Colon (tissue), 2 donors: ENCODE measurements at regions not wholly inside any gene's neighbourhood (a gene's known extent, or its start where the extent isn't known, plus 50 kb on each side); places are given as distances from the start of the nearest gene placed in this dataset.
"Not testable (repeated sequence)": the region's sequence is repeated elsewhere in the genome, so short reads cannot be mapped to it uniquely, and the experiment has no call there.

Source experiments
- FAIRE-seq: peaks from 2 replicates; lab custom pipeline; 2012; peaks lifted over from hg19 to GRCh38; lab: Jason Lieb, UNC
- donor health status: control.
- donor health status: control.

DNA sequence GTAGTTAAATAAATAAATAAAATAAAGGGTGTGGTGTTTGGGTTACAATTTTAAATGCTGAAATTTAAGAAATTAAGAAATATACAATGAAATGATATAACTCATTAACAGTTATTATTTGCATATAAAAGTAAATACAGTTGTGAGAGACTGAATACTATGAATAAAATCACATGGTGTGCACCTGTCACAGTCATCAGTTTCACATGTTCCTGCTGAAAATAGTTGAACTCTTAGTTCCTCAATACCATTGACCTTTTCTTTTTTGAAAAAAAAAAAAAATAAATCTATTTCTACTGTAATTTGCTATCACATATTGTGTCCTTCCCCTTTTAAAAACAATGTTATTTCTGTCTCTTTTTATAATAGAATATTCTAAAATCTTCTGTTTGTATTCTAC is 130.9 kb upstream of the CHD1 start:
- FAIRE-seq, result peak; percentile 57

DNA sequence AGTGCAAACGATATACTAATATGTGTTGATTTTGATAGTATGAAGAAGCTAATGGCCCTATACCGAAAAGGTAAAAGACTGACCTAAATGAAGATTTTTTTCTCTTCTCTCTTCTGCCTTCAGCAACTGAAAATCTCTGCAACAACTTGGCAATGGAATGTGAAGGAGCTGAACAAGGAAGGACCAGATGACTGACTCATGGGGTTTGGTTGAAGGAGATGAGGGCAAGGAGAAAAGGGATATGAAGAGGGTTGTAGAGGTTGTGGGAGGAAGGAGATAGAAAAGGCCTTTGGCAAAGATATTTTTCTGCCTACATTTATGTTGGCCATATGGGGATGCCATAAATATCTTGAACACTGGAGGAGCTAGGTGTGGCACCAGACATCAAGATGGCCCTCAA is 129.7 kb upstream of the CHD1 start:
- FAIRE-seq, result no peak

DNA sequence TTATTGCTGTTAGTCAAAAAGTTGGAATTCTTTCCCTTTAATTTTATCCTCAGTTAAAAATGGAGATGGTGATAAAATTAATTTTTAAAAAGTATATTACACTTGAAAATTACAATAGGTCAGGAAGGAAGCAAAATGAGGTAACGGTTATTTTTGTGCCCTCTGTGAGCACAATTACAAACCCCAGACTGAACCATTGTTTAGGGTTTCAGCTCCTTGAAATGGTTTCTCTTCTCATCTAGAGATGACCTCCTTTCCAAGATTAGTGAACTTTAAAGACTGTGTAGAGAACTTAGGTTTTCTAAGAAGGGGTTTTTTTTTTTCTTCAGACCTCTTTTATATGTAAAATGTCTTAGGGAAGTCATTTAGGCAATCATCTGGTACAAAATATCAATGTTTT is 126.2 kb upstream of the CHD1 start:
- no peak for FAIRE-seq

DNA sequence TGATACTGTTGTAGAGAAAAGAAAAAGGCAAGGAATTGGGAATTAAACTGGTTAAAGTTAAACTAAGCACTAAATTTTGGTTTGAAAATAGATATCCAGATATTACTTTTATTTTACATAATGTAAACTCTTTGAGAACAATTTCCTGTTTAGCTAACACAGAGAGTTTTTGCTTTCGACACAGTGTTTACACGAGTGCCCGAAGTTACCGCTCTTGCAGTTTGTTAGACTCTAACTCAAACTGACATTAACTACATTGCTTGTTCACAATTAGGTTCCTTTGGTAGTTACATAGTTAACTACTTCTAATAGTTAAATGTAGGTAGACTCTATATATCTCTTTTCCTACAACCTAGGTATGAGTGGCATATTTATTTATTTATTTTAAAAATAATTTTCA is 117.1 kb upstream of the CHD1 start:
- no peak for FAIRE-seq

DNA sequence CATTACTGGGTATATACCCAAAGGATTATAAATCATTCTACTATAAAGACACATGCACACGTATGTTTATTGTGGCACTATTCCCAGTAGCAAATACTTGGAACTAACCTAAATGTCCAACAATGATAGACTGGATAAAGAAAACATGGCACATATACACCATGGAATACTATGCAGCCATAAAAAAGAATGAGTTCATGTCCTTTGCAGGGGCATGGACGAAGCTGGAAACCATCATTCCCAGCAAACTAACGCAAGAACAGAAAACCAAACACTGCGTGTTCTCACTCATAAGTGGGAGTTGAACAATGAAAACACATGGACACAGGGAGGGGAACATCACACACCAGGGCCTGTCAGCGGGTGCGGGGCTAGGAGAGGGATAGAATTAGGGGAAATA is 114.5 kb upstream of the CHD1 start:
- FAIRE-seq, result not testable (repeated sequence)

DNA sequence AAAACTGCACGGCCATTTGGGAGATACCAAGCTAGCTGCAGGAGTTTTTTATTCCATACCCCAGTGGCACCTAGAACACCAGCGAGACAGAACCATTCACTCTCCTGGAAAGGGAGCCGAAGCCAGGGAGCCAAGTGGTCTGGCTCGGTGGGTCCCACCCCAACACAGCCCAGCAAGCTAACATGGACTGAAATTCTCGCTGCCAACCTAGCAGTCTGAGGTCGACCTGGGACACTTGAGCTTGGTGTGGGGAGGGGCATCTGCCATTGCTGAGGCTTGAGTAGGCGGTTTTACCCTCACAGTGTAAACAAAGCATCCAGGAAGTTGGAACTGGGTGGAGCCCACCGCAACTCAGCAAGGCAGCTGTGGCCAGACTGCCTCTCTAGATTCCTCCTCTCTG is 108.9 kb upstream of the CHD1 start:
- no peak for FAIRE-seq

DNA sequence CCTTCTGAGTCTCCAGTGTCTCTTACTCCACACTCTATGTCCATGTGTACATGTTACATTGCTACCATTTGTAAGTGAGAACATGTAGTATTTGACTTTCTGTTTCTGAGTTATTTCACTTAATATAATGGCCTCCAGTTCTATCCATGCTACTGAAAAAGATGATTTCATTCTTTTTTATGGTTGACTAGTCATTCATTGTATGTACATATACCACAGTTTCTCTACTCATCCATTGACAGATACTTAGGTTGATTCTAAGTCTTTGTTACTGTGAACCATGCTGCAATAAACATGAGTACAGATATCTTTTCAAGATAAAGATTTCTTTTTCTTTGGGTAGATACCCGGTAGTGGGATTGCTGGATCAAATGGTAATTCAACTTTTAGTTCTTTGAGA is 107.1 kb upstream of the CHD1 start:
- no peak for FAIRE-seq

DNA sequence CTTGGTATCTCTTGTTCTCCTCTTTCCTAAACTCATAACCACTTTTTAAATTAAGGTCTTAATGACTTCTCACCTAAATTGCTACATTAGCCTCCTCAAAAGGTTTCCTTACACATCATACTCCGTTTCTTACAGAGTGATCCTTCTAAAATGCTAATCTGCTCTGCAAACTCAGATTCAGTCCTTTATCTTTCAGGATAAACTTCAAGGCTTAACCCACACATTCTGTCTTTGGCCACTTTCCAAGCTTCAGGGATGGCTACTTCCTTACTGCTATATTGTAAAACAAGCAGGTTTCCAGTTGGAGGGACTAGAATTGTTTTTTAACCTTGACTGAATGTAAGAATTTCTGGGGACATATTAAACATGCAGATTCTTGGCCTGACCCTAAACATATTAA is 105.5 kb upstream of the CHD1 start:
- FAIRE-seq, result no peak

DNA sequence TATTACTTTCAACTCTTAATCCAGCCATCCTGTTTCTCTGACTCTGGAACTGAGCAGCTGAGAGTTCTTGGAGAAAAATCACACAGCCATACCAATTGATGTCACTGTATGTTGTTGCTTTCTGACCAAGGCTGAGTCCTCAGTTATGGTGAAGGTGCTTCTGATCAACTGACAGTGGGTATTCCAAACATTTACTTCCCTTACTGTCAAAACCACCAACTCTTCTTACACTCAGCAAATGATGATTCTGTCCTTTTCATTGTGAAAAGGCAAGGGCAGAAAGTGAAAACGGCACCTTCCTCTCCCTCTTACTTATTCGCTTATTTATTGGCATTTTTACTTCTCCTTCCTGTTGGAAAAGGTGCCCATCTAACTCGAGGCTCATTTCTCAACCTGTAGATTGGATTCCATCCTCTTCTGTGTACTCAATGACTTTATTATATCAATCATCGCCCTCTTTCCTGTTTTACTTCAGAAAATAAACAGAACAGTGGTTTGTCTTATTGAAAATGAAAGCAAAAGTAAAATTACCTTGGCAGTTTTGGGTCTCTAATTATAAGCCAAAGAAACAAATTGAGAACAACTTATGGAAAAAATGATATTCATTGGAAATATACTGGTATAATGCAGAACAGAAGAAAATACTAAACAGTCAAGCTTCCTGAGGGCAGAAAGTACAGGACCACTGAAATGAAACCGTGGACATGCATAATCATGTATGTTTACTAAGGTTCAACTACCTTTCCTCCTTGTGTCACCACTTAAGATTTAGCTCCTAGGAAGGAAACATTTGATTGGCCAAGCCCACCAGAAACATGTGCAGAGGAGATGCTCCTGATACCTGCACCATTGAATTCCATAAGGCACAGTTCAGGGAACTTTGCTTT is 104.5 kb upstream of the CHD1 start:
- FAIRE-seq, result peak; percentile 90

DNA sequence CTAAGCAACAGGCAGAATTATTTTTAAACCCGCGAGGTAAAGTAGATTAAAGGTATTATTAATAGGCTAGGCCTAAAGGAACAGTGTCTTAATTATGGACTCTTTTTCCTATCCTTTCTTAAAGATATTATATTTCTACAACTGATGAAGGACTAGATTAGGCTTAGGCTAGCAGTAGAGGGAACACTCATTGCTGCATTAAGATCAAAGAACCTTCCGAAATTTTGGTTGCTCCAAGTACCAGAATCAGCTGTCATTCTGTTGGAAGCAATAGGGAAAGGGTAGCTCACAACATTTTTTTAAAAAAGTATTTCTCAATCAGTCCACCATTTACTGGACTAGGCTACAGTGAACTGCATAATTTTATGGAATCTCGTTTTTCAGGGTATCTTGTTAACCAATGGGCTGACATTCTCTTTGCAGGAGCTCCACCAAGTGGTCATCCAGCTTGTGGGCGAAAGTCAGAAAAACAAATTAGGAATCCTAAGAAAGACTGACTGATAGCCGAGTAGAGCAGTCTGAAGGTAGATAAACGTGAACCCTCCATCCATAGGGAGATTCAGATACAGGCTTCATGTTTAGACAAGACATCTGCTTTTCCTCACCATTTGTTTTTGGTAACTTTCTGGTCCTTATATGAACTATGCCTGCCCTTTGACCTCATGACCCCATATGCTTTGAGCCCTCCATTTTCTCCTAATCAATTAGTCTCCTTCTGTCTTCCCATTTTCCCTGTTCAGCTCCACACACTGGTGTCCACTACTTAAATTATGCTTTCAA is 103.6 kb upstream of the CHD1 start:
- no peak for FAIRE-seq

DNA sequence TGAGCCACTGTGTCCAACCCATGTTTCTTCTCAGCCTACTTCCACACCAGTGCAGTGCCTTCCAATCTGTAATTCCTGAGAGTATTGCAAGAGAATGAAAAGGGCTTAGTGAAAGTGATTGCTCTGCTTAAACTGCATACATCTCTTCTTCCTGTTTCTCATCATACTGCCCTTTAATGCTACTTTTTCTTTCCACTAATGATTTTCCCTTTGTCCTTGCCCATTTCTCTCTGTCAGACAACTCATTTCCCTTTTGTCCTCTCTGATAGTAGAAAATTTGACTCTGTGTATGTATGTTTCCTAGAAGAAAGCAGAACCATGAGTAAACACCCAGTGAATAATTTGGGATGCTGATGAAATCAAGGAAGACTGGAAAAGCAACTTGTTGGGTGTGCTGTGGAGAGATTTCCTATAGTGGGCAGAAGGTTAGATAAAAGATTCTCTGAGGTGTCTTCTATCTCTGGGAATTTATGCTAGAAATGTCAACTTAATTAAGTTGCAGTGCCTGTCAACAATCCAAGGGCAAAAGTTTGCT is 102.2 kb upstream of the CHD1 start:
- FAIRE-seq, result no peak

DNA sequence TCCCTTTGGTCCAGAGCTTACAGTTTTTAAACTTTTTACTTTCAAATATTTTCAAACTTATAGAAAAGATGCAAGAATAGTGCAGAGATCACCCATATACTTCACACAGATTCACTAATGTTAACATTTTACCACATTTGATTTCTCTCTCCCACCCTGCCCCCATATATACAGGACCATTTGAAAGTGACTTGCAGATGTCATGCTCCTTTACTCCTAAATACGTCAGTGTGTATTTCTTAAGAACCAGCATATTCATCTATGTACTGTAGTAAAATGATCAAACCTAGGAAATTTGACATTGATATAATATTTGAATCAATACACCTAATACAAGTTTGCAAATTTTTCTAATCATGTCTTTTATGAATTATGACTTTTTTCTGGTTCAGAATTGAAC is 100.4 kb upstream of the CHD1 start:
- FAIRE-seq, result no peak

DNA sequence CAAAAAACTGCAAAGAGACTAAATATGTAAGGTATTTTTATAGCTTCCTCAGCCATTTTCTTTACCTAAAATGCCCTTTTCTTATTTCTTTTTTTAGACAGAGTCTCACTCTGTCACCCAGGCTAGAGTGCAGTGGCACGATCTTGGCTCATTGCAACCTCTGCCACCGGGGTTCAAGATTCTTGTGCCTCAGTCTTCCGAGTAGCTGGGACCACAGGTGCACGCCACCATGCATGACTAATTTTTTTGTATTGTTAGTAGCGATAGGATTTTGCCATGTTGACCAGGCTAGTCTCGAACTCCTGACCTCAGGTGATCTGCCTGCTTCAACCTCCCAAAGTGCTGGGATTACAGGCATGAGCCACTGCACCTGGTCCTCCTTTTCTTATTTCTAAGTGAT is 99.4 kb upstream of the CHD1 start:
- not testable (repeated sequence) for FAIRE-seq

DNA sequence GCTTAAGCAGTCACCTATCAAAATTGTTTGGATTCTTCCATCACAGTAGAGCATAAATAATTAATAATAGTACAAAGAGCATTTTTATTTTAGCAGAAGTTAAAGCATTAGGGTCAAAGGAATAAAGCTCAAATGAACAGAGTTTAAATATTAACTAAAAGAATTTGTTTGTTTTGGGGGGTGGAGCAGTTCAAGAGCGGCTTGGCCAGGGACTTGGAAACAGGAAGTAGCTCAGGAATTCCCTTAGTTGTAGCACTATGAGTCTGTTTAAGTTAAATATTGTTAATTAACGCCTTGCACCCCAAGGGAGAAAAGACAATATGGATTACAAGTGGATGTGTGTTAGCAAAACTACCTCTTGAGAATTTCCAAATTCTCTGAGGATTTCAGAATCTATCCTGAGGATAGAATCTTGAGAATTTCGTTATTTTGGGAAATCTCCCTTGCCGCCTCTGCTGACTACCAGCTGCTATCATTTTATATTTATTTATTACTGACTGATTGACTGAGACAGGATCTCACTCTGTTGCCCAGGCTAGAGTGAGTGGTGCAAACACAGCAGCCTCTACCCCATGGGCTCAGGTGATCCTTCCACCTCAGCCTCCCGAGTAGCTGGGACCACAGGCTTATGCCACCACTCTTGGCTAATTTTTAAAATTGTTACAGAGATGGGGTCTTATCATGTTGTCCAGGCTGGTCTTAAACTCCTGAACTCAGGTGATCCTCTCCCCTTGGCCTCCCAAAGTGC is 96.7 kb upstream of the CHD1 start:
- FAIRE-seq, result peak; percentile 81

DNA sequence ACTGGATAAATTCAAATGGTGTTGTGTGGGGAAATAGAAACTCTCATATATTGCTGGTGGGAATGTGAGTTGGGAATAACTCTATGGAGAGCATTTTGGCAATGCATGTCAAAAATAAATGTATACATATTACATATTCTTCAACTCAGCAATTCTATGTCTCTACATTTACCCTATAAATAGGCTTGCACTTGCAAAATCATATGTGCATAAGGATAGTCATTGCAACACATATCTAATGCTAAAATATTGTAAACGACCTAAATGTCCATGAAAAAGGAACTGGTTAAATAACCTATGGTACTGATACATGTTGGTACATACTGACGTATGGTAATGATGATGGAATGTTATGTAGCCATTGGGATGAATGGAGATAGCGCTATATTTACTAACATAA is 94.5 kb upstream of the CHD1 start:
- FAIRE-seq, result no peak

DNA sequence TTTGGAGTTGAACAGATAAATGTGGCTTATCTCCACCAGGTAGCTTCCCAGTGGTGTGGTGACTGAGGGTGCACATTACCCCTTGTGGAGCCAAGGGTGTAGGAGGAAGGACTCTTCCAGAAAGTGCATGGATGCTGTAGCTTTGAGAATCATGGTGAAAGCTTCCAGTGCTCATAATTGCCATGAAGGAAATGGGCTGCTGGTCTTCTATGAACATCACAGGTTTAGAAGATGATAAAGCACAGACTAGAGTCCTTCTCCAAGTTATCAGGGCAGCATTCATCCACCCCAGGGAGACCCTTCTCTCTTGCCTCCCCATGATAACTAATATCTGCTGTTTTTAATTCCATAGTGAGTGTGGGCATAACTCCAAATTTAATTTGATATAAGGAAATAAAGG is 93.4 kb upstream of the CHD1 start:
- no peak for FAIRE-seq

DNA sequence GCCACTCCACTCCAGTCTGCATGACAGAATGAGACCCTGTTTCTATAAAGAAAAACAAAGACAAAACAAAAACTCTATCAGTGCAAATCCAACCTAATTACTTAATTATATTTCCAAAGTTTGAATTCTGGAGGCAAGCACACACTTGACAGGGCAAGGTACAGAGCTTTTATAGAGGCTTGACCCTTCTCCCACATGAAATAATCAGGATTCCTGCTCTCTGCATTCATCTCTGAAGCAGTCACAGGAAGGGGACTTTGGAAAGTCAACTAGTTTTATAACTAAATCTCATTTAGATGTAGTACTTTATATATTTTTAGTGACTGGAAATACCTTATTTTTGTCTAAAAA is 91.9 kb upstream of the CHD1 start:
- FAIRE-seq, result no peak

DNA sequence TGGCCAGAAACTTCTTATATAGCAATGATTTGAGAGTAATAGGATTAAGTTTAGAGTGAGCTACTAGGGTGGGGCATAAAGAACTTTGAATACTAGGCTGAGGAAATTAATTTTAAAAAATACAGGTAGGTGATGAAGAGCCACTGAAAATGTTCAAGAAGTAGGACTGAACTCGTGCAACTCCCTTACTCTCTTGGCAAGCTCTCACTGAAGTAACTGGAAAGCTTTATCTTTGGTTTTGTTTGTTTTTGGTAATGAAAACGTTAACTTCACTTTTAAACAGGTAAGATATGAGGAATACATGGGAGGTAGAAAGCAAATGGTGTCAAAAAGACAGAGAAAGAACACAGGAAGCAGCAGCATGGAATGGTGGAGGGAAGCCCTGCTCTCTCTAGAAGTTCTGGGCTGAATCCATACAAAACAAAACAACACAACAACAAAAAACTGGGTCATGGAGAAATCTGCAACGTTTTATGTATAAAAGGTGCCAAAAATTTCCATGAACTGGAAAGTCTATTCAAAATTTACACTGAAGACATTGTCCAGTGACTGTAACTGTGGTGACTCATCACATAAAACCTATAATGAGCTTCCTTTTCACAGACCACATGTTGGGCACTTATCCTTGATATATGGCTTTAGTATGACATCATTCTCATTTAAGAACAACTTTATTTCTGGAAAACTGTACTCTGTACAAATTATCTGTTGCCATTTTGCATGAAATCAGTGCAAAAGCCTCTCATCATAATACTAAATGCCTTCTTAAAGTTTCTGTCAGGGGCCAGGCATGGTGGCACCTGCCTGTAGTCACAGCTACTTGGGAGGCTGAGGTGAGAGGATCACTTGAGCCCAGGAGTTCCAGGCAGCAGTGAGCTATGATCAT is 91.2 kb upstream of the CHD1 start:
- FAIRE-seq, result peak; percentile 47

DNA sequence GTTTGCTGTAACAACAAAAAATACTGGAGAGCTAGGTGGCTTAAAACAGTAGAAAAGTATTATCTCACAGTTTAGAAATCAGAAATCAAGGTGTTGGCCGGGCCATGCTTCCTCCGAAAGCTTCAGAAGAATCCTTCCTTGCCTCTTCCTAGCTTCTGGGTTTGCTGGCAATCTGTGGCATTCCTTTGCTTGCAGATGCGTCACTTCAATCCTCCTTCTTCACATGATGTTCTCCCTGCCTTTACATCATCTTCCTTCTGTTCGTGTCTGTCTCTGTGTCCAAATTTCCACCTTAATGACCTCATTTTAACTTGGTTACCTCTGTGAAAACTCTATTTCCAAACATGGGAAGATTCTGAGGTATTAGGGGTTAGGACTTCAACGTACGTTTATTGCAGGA is 90.4 kb upstream of the CHD1 start:
- no peak for FAIRE-seq

DNA sequence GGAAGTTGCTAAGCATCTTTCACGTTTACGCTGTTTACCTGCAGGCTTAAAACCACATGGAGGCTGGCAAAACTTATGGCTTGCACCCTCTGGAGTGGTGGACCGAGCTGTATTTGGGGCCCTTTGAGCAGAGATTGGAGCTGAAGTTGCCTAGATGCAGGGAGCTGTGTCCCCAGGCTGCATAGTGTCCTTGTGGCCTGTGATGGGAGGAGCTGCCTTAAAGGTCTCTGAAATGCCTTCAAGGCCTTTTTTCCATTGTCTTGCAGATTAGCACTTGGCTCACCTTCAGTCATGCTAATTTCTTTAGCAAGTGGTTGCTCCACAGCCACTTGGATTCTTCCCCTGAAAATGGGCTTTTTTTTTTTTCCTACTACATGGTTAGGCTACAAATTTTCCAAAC is 81.5 kb upstream of the CHD1 start:
- FAIRE-seq, result no peak

DNA sequence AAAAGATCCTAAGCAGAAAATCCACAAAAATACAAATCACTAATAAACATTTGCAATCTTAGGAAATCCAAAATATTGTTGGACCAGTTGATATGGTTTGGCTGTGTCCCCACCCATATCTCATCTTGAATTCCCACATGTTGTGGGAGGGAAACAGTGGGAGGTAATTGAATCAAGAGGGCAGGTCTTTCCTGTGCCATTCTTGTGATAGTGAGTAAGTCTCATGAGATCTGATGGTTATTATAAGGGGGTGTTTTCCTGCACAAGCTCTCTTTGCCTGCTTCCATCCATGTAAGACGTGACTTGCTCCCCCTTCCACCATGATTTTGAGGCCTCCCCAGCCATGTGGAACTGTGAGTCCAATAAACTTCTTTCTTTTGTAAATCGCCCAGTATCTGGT is 79.2 kb upstream of the CHD1 start:
- not testable (repeated sequence) for FAIRE-seq

DNA sequence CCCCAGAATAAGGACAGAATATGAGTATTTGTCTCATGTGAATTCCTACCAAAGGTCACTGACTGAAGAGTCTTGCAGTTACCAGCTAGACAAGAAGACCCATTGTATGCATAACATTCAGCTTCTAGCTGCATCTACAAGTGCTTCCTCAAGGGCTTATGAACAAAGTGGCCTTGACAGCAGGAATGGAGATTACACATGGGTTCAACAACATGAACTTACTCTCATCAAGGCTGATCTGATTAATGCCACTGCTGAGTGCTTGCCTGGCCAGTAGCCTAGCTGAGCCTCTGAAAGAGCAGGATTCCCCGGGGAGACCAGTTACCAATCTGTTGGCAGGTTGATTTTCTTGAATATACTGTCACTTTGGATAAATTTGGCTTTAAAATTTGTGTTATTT is 76.7 kb upstream of the CHD1 start:
- FAIRE-seq, result no peak
